NCI-H187 treated with DMSO at 0.1 percent for 48 hours (cell line): ENCODE measurements at regions not wholly inside any gene's neighbourhood (a gene's known extent, or its start where the extent isn't known, plus 50 kb on each side); places are given as distances from the start of the nearest gene placed in this dataset.
"Not testable (repeated sequence)": the region's sequence is repeated elsewhere in the genome, so short reads cannot be mapped to it uniquely, and the experiment has no call there.

ENCODE experiments used
- DNase-seq: peaks from one replicate; lab custom pipeline; 2025; lab: John Stamatoyannopoulos, UW

GRCh38 chr4:25981749-25982148, 67.7 kb downstream of the SMIM20 start:
- no peak for DNase-seq

DNA sequence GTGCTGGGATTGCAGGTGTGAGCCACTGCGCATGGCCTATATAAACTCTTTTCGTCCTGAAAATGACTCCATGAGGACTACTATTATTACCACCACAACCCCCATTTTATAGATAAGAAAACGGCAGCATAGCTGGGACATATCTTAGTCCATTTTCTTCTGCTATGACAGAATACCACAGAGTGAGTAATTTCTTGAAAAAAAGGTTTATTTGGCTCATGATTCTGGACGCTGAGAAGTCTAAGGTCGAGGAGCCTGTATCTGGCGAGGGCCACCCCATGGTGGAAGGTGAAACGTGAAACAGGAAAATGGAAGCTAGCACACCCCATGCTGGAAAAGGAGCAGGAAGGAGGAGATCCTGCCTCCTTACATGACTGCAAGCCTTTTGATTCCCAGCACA, 68.9 kb downstream of the SMIM20 start:
- DNase-seq, result no peak

DNA sequence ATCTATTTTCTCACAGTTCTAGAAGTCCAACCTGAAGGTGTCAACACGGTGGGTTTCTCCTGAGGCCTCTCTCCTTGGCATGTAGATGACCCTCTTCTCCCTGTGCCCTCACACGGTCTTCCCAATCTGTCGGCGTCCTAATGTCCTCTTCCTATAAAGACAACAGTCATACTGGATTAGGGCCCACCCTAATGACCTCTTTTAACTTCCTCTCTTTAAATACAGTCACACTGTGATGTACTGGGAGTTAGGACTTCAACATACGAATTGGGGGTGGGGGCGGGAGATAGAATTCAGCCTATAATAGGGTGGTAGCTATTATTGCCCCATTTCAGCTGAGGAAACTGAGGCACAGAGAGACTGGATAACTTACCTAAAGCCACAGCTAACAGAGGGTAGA, 70.2 kb downstream of the SMIM20 start:
- no peak for DNase-seq

GRCh38 chr4:25984796-25985195, 70.8 kb downstream of the SMIM20 start:
- DNase-seq, result no peak

DNA sequence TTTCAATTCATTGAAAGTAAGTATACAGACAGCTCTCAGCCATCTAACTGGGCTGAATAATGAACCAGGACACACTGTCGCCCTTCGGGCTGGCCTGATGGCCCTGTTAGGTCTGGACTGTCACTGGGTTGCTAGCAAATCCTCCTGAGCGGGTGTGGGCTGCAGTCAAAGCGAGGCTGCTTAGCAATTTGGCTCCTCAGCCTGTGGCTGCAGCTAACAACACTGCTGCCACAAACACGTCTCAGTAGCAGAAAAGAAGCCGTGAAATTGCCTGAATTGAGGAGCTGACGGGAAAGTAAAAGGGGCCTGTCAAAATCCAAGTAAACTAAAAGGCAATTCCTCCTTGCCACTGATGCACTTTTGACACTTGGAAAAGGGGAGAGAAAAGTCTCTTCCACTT, 72.8 kb downstream of the SMIM20 start:
- no peak for DNase-seq

GRCh38 chr4:25991340-25991739, 77.3 kb downstream of the SMIM20 start:
- no peak for DNase-seq

DNA sequence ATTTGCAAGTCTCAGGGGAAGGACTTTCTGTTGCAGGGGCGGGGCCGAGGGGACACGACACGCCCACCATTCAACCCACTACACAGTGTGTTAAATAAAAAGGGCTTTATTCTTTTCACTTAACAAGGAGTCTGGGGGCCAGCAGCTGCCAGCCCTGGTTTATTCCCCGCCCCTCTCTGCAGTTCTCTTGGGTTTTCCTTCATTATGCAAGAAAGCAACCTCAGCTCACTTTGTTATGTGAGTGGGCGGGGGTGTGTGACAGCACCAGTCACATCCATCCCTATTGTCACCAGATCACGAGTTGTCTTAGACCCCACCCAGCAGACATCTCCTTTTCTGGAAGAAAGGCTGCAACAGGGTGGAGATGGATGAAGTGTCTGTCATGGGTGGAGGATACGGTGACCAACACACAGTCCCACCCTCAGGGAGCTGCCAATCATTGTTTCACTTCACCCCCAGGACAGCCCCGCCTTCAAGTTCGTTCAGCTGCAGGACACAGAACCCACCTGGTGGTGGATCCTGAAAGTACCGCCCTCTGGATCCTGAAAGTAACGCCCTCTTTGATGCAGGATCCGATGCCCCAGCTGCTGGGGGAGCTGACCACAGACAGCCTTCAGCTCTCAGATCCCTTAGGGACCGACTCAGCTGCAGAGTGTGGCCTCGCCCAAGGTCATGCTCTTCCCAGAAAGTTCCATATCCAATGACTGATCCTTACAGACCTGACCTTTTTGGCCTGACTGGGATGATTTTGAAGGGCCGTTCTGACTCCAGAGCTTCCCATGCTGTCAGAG, 79.6 kb downstream of the SMIM20 start:
- DNase-seq, result no peak

GRCh38 chr4:25994577-25994976, 80.6 kb downstream of the SMIM20 start:
- DNase-seq, result not testable (repeated sequence)

DNA sequence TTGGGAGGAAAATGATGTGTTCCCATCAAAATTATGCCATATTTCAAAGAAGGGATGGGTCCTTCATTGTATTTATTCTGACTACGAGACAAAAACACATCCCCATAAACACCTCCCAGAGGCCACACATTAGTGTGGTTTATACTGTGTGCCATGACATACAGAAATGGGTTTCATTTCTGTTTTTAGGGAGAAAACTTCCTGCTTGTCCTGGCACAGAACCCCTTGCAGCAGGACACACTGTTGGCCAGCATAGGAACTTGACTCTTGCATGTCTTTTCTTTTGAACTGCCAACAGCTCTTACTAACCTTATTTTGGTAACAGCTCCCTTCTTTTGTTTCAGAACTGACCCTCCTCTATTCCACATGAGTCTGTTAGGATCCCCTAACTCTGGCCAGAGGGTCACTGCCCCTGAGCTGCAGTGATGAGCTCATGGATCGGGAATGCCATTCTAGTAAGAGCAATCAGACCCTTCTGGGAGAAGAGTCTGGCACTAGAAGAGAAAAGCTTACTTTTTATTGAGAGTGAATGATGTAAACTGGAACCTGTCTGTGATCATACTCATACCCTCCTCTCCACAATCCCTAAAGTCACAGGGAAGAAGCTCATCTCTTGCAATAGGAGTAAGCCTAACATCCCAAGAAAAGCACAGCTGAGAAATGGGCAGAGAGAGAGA, 86.4 kb downstream of the SMIM20 start:
- no peak for DNase-seq

GRCh38 chr4:26001413-26001812, 87.4 kb downstream of the SMIM20 start:
- no peak for DNase-seq

DNA sequence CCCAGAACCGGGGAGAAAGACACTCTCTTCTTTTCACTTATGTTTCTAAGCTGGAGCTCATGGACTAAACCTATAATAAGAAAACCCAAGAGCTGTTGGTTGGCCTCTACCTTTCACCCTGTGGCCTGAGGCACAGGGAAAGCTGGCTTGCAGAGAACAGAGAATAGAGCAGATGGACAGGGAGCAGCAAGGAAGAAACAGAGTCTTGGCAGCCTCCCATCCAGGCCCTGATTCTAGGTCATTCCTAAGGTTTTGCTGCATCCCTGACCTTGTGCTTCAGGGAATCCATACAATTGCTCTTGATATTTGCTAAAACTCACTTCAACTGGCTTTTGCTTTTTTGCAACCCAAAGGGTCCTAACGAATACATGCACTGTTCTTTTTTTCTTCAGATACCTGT, 87.8 kb downstream of the SMIM20 start:
- DNase-seq, result no peak

GRCh38 chr4:26003056-26003455, 89.0 kb downstream of the SMIM20 start:
- no peak for DNase-seq

DNA sequence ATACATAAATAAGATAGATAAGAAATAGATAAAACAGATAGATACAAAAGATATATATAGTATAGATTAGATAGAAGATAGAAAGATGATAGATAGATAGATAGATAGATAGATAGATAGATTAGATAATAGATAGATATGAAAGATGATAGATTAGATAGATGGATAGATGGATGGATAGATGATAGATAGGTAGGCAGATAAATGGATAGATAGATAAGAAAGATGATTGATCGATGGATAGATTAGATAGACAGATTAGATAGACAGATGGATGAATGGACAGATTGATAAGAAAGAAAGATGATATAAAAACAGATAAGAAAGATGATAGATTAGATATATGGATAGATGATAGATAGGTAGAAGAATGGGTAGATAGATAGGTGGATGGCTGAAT, 90.3 kb downstream of the SMIM20 start:
- DNase-seq, result no peak

- no peak for DNase-seq
Measured at GRCh38 chr4:26005764-26006163, 91.7 kb downstream of the SMIM20 start.

- DNase-seq, result no peak
Measured at GRCh38 chr4:26008737-26009136, 94.7 kb downstream of the SMIM20 start.

DNA sequence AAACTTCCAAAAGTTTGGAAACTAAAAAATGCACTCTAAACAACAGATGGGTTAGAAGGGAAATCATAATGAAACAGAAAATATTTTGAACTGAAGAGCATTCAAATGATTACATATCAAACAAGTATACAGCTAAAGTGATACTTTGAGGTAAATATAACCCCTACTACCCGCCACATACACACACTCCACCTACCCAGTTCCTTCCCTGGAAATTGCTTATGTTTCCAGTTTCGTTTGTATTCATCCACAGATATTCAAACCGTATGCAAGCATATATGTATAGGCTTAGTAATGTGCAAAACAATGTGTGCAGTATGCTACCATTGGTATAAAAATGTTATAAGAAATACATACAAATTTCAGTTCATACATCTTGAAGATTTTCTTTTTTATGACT, 95.5 kb downstream of the SMIM20 start:
- DNase-seq, result no peak

DNA sequence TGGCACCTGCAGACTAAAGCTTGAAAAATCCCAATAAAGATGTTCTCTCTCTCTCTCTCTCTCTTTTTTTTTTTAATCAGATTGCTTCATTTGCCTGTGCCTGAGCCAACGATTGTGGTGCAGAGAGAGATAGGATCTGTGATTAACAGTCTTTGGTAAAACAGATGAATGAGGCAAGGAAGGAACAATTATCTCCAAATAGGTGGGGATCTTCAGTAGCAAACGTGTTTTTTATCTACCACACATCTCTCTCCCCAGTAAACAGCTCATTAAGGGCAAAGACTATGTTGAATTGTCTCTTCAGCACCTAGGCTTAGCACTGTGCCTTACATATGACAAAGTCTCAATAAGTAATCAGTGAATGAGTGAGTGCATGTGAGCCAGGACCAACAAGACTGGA, 96.3 kb downstream of the SMIM20 start:
- DNase-seq, result no peak

- no peak for DNase-seq
Measured at GRCh38 chr4:26013629-26014028, 99.6 kb downstream of the SMIM20 start.

- no peak for DNase-seq
Measured at GRCh38 chr4:26015133-26015651, 101.2 kb downstream of the SMIM20 start.

DNA sequence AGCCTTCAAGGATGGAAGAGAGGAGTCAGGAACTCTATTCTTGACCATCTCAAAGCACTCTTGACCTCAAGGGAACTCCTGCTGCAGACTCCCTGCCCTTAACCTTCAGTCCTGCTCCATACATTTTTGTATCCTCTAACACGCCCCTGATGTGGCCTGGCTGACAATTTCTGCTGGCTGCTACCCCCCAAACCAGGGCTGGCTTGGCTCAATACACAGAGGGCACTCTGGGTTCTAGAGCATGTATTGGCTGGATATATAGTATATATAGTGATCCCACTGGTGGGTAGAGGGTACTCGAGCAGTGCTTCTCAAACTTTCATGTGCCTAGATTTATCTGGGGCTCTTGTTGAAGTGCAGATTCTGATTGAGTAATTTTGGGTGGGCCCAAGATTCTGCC, 101.9 kb downstream of the SMIM20 start:
- DNase-seq, result no peak

DNA sequence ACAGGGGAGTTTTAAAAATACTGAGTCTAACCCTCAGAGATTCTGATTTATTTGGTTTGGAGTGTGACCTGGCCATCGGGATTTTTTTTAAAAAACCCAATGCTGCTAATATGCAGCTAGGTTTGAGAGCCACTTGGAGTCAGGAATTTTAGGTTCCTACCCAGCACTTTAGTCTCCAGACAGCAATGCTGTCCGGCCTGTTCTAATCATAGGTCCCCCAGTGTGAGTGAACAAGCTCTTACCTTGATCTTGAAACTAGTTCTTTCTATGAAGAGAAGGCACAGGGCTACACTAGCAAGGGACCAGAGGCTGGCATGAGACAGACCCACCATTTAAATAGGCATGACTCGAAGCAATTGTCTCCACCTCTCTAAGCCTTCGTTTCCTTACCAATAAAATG, 103.5 kb downstream of the SMIM20 start:
- no peak for DNase-seq

GRCh38 chr4:26017961-26018700, 104.1 kb downstream of the SMIM20 start:
- DNase-seq, result not testable (repeated sequence)
